ENCODE measurements at regions not wholly inside any gene's neighbourhood (a gene's known extent, or its start where the extent isn't known, plus 50 kb on each side); places are given as distances from the start of the nearest gene placed in this dataset.

- TF ChIP-seq CTCF (IDR thresholded peaks at IDR 0.05) (no peak), POLR2AphosphoS5 (IDR thresholded peaks at IDR 0.05) (no peak)
Measured at GRCh38 chr1:5245348-5245747, 590.9 kb downstream of the AJAP1 start.

Data from prostate gland (tissue), 2 donors.